LNCAP (cell line): ENCODE measurements at regions not wholly inside any gene's neighbourhood (a gene's known extent, or its start where the extent isn't known, plus 50 kb on each side); places are given as distances from the start of the nearest gene placed in this dataset.

Experiments
- TF ChIP-seq, protein P1 (sequence below): fragments of 450-650 bp; IDR thresholded peaks from 2 replicates; pipeline ENCODE4 v1.5.1; 2017; ENCODE audit warnings: mild to moderate bottlenecking

GRCh38 chr17:70919241-70919640 lies 749.9 kb downstream of the KCNJ2 start:
- TF ChIP-seq, protein P1, sequence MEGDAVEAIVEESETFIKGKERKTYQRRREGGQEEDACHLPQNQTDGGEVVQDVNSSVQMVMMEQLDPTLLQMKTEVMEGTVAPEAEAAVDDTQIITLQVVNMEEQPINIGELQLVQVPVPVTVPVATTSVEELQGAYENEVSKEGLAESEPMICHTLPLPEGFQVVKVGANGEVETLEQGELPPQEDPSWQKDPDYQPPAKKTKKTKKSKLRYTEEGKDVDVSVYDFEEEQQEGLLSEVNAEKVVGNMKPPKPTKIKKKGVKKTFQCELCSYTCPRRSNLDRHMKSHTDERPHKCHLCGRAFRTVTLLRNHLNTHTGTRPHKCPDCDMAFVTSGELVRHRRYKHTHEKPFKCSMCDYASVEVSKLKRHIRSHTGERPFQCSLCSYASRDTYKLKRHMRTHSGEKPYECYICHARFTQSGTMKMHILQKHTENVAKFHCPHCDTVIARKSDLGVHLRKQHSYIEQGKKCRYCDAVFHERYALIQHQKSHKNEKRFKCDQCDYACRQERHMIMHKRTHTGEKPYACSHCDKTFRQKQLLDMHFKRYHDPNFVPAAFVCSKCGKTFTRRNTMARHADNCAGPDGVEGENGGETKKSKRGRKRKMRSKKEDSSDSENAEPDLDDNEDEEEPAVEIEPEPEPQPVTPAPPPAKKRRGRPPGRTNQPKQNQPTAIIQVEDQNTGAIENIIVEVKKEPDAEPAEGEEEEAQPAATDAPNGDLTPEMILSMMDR: no peak

DNA sequence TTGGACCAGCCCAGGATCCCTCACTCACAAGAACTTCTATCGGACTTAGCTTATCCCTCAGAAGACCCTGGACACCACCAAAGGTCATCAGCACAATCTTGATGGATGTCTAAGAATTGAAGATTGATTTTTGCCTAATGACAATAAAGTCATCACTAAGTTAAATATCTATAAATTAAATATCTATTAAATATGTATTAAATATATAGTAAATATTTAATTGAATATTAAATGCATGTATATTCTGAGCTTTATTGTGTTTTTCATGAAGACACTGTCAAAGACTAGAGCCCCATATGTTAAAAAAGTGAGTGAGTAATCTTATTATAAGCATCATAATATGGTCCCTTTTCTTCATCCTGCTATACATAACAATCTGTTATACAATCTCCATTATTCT lies 751.1 kb downstream of the KCNJ2 start:
- TF ChIP-seq, protein P1: no peak

GRCh38 chr17:70922268-70922667 lies 752.9 kb downstream of the KCNJ2 start:
- TF ChIP-seq, protein P1: no peak

DNA sequence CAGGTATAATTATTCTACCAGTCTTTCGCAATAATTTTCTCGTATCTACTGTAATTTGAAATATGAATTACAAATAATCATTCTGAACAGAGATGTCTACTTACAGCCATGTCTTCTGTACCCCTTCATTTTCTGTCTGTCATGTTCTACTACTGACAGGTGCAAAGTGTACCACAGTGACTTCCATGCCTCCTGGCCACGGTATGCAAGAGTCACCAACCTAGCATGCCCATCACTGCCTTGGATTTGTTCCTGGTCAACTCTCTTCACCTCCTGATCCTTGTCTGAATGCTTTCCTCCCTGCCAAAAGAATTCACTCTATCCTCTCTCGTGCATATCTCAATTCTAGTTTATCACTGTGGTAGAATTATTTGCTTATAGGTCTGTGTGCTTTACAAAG lies 755.4 kb downstream of the KCNJ2 start:
- TF ChIP-seq, protein P1: no peak

- TF ChIP-seq, protein P1: no peak
Measured at GRCh38 chr17:70929226-70929625, 759.9 kb downstream of the KCNJ2 start.

- TF ChIP-seq, protein P1: no peak
Measured at GRCh38 chr17:70934231-70934630, 764.9 kb downstream of the KCNJ2 start.

- TF ChIP-seq, protein P1: no peak
Measured at GRCh38 chr17:70934835-70935234, 765.5 kb downstream of the KCNJ2 start.

DNA sequence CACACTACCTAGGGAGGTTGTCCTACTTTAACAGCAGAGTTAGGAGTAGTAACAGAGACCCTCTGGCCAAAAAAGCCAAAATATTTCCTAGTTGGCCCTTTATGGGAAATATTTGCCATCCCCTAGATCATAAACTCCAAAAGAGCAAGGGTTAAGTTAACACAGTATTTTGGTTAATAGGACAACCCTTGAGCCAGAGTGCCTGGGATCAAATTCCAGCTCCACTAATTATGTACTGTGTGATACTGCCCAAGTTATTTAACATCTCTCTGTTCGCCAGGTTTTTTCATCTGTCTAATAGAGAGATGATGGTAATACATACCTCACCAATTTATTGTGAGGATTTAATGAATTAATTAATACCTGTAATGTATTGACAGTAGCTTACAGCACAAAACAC lies 767.4 kb downstream of the KCNJ2 start:
- TF ChIP-seq, protein P1: no peak
